Testis (tissue), 2 donors: ENCODE measurements at regions not wholly inside any gene's neighbourhood (a gene's known extent, or its start where the extent isn't known, plus 50 kb on each side); places are given as distances from the start of the nearest gene placed in this dataset.

Experiments
- POLR2A ChIP-seq: fragments of 450-650 bp; IDR thresholded peaks from one replicate; pipeline ENCODE4 v1.6.1; 2017; ENCODE audit warnings: antibody characterized with exemption, mild to moderate bottlenecking, moderate library complexity
- TF ChIP-seq, protein P1 (sequence below), 3 experiments: fragments of 450-650 bp in 2 of 3; fragments of 200-600 bp in 1 of 3; sonication (generic) in 1 of 3; IDR thresholded peaks; one replicate each; pipeline ENCODE4 v1.5.1; 2016 to 2019; ENCODE audit warnings: antibody characterized with exemption in 3 of 3, mild to moderate bottlenecking in 2 of 3, moderate library complexity in 1 of 3

- TF ChIP-seq, protein P1, sequence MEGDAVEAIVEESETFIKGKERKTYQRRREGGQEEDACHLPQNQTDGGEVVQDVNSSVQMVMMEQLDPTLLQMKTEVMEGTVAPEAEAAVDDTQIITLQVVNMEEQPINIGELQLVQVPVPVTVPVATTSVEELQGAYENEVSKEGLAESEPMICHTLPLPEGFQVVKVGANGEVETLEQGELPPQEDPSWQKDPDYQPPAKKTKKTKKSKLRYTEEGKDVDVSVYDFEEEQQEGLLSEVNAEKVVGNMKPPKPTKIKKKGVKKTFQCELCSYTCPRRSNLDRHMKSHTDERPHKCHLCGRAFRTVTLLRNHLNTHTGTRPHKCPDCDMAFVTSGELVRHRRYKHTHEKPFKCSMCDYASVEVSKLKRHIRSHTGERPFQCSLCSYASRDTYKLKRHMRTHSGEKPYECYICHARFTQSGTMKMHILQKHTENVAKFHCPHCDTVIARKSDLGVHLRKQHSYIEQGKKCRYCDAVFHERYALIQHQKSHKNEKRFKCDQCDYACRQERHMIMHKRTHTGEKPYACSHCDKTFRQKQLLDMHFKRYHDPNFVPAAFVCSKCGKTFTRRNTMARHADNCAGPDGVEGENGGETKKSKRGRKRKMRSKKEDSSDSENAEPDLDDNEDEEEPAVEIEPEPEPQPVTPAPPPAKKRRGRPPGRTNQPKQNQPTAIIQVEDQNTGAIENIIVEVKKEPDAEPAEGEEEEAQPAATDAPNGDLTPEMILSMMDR (IDR thresholded peaks at IDR 0.05) = no peak
- TF ChIP-seq POLR2A = no peak
Measured at GRCh38 chr1:38128926-38129453, 82.4 kb upstream of the POU3F1 start.
